Germinal center (tissue), 1 donor: ENCODE measurements at regions not wholly inside any gene's neighbourhood (a gene's known extent, or its start where the extent isn't known, plus 50 kb on each side); places are given as distances from the start of the nearest gene placed in this dataset.
A peak's percentile ranks its signal among the peaks of the same experiment; 100 is the strongest.
"Not testable (repeated sequence)": the region's sequence is repeated elsewhere in the genome, so short reads cannot be mapped to it uniquely, and the experiment has no call there.

ENCODE experiments used
- DNase-seq: peaks from one replicate; pipeline ENCODE4 v3.0.0; 2012; ENCODE audit warnings: mixed read lengths, low spot score

GRCh38 chr14:105931808-105932483 lies 405.6 kb downstream of the TMEM121 start:
- no peak for DNase-seq

- no peak for DNase-seq
Measured at GRCh38 chr14:105933238-105933637, 406.9 kb downstream of the TMEM121 start.

- no peak for DNase-seq
Measured at GRCh38 chr14:105935384-105935783, 409.0 kb downstream of the TMEM121 start.

GRCh38 chr14:105937253-105938054 lies 411.1 kb downstream of the TMEM121 start:
- no peak for DNase-seq

GRCh38 chr14:105938055-105938863 lies 411.9 kb downstream of the TMEM121 start:
- DNase-seq = no peak

GRCh38 chr14:105938959-105939358 lies 412.6 kb downstream of the TMEM121 start:
- DNase-seq = no peak

- DNase-seq = no peak
Measured at GRCh38 chr14:105939810-105940508, 413.6 kb downstream of the TMEM121 start.

DNA sequence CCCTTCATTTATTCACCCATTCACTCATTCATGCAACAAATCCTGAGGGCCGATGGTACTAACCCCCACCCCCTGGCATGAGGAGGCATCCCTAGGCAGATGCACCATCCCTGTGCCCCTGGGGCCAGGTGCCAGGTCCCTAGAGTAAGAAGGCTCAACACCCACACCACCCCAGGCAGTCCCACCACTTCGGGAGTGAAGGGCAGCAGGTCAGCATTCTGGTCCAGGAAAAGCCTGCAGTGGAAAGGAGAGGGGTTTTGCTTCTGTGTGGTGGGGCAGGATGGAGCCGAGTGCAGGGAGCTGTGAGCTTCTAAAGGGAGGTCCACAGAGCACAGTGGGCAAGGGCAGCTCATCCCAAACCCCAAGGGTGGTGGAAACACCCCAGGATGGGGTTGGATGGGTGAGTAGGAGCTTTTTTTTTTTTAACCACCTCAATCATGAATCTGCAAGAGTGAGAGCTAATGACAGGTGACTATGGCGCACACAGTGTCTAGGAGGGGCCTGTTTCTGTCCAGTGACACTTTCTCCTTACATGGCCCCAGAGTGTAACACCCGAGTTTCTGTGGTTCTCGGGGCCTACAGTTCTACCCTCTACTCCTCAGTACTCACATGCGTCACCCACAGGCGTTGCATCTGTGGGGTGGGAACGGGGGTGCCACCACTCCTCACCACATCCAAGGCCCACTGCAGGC lies 414.3 kb downstream of the TMEM121 start:
- DNase-seq = no peak

GRCh38 chr14:105941226-105942166 lies 415.1 kb downstream of the TMEM121 start:
- no peak for DNase-seq

GRCh38 chr14:105942725-105943124 lies 416.3 kb downstream of the TMEM121 start:
- not testable (repeated sequence) for DNase-seq

DNA sequence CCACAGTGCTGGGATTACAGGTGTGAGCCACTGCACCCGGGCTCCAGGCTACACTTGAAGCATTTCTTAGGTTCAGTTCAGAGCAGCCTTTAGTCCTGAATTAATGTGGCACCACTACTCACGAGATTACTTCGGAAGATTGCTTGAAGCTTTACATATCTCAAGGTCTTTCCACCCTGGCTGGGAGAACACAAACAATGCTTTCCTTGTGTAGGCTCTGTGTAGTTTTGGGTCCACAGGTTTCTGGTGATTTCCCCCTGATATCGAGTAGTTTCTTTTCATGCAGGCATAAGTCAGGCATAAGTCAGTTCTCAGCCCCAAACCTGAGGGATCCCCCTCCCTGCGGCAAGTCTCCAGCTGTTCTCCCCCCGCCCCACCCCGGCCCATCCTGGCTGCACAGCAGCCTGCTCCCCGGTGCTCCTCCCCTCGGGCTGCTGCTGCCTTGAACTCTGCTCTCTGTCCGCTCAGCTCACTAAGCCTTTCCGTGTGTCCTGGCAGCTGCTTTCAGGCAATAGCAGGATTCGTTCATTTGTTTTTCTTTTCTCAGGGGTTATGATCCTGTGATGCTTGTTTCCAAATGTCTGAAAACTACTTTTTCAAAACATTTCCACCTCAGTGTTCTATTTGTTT lies 417.7 kb downstream of the TMEM121 start:
- no peak for DNase-seq

GRCh38 chr14:105944632-105945610 lies 418.5 kb downstream of the TMEM121 start:
- DNase-seq = peak; percentile 28

DNA sequence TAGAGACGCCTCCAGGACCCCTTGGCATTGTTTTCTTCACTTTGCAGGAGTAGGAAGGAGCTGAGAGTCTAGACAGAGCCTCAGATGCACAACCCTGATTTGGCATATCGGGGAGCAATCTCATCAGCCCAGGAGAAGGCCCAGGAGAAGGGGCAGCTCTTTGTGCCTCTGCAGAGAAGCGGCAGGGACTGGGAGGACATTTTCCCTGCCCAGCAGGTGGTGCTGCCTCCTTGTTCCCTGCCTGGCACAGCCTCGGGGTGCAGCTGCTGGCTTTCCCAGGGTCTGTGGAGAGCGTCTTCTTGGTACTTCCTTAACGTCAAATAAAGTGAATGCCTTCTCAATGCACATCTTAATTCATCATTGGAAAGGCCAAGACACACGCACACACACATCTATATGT lies 419.5 kb downstream of the TMEM121 start:
- DNase-seq = no peak

DNA sequence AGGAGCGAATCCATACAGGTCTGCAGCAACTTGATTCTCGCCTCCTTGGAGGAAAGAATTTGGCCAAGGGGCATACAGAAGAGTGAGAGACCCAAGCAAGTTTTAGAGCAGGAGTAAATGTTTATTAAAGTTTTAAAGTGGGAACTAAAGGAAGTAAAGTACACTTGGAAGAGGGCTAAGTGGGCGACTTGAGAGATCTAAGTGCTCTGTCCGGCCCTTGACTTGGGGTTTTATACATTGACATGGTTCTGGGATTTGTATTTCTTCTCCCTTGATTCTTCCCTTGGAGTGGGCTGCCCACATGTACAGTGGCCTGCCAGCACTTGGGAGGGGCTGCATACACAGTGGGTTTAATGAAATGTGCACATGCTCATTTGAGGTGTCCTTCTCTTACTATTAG lies 421.2 kb downstream of the TMEM121 start:
- DNase-seq = no peak

DNA sequence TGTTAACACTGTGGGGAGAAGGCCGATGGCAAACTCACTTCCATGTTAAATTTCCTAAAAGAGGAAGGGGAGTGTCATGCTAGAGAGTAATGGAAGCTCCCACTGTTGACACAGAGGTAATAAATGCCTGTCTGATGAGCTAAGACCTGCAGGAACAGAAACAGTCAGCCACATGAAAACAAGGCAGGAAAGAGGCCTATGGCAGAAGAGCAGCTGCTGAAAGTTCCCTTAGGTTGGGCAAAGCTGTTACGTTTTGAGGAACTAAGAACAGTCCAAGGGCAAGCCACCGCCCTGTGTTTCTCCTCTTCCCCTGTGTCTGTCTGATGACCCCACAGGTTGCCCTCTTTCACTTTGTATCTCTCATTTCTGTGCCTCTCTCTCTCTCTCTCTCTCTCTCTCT lies 422.6 kb downstream of the TMEM121 start:
- DNase-seq = not testable (repeated sequence)

DNA sequence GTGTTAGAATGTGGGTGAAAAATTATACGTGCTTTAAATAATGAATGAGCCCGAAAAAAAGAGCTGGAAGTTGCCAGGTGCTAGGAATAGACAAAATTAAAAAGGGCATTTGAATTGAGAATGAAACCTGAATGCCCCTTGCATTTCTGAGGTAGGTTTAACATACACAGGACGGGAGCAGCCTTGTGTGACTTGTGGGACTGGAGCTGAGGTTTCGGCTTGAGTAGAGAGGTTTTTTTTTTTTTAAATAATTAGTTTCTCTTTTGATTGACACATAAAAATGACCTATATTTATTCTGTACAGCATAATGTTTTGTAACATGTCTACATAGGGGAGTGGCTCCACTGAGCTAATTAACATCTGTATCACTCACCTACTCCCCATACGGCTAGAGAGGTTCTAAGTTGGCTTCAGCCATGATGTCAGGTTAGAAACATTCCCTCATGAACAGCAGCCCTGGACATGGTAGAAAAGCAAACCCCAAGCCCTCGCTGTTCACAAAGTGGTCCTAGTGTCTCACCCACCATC lies 424.0 kb downstream of the TMEM121 start:
- not testable (repeated sequence) for DNase-seq

- no peak for DNase-seq
Measured at GRCh38 chr14:105951399-105951798, 425.0 kb downstream of the TMEM121 start.

- no peak for DNase-seq
Measured at GRCh38 chr14:105952222-105952621, 425.8 kb downstream of the TMEM121 start.
